ENCODE measurements at regions not wholly inside any gene's neighbourhood (a gene's known extent, or its start where the extent isn't known, plus 50 kb on each side); places are given as distances from the start of the nearest gene placed in this dataset.

DNA sequence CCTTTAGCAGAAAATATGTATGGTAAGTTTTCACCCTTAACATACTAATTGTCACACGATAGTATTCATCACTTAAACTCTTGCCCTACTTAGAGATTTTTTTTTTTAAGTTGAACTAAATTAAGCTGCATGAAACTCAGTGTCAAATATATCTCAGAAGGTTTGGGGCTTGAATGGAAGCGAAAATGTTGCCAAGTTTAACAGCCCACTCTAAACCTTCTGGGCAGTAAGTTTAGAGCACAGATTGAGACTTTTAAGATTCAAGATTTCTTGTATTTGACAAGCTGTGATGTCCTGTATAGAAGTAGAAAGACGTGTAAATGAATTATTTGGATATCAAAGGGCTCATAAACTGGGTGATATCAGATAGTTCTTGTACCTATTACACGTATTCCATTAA lies 287.3 kb upstream of the FLRT2 start:
- TF ChIP-seq CTCF (IDR thresholded peaks at IDR 0.05; ENCODE audit: borderline replicate concordance, extremely low read depth, low read length, poor library complexity, severe bottlenecking) (no peak), EZH2 (IDR thresholded peaks at IDR 0.05; ENCODE audit: borderline replicate concordance, low read depth, low read length, severe bottlenecking) (no peak)

Data from DND-41 (cell line).